HEK293 (cell line): ENCODE measurements at regions not wholly inside any gene's neighbourhood (a gene's known extent, or its start where the extent isn't known, plus 50 kb on each side); places are given as distances from the start of the nearest gene placed in this dataset.
A peak's percentile ranks its signal among the peaks of the same experiment; 100 is the strongest.

Source experiments
- CTCF ChIA-PET: fragments of 350-600 bp; formaldehyde crosslinking; extraction: SDS; loops from one replicate; lab custom pipeline; 2021; ENCODE audit warnings: antibody characterized with exemption; lab: Yijun Ruan, JAX
- POLR2A ChIA-PET: fragments of 300-600 bp; formaldehyde crosslinking; extraction: SDS; loops from one replicate; lab custom pipeline; 2020; ENCODE audit warnings: antibody characterized with exemption, inconsistent platforms; lab: Yijun Ruan, JAX
- H3K27ac ChIP-seq: fragments of 200-500 bp; sonication (Bioruptor generic); 2 replicates; pipeline ENCODE4 v1.5.1; 2014; ENCODE audit warnings: low read depth, low read length, control low read depth, inconsistent platforms; ENCODE audit errors: extremely low read depth
- H3K36me3 ChIP-seq, 2 experiments: fragments of 200-500 bp in 1 of 2; sonication (Bioruptor generic) in 1 of 2; 1 replicate in 1 of 2; 2 replicates in 1 of 2; pipeline ENCODE4 v1.5.1; 2014 to 2017; ENCODE audit warnings: inconsistent platforms in 2 of 2, low read length in 2 of 2; ENCODE audit not compliant: control insufficient read depth in 2 of 2, insufficient read depth in 1 of 2
- H3K4me1 ChIP-seq: fragments of 200-500 bp; sonication (Bioruptor generic); 2 replicates; pipeline ENCODE4 v1.5.1; 2014; ENCODE audit warnings: mild to moderate bottlenecking, low read length, inconsistent platforms; ENCODE audit not compliant: control insufficient read depth, insufficient read depth
- H3K4me3 ChIP-seq: 2 replicates; pipeline ENCODE4 v1.5.1; 2011; ENCODE audit warnings: low read depth, mild to moderate bottlenecking, control low read depth, low read length, moderate library complexity
- H3K9me3 ChIP-seq: fragments of 200-500 bp; sonication (Bioruptor generic); 2 replicates; pipeline ENCODE4 v1.5.1; 2014; ENCODE audit warnings: low read depth, low read length, inconsistent platforms; ENCODE audit not compliant: control insufficient read depth, insufficient read depth
- GLI2 ChIP-seq: fragments of 450-650 bp; formaldehyde crosslinking; IDR thresholded peaks from 2 replicates; pipeline ENCODE4; 2017; ENCODE audit warnings: missing biosample characterization, missing genetic modification characterization, low read depth, borderline replicate concordance
- TCF7L2 ChIP-seq: IDR thresholded peaks from 2 replicates; pipeline ENCODE4 v1.6.1; 2011; ENCODE audit warnings: low read depth, mild to moderate bottlenecking, inconsistent platforms, low read length, moderate library complexity, borderline replicate concordance
- ZIC2 ChIP-seq: fragments of 450-650 bp; formaldehyde crosslinking; IDR thresholded peaks from 2 replicates; pipeline ENCODE4 v1.5.1; 2016; ENCODE audit warnings: missing biosample characterization, missing genetic modification characterization
- ZNF600 ChIP-seq: fragments of 450-650 bp; formaldehyde crosslinking; IDR thresholded peaks from 2 replicates; pipeline ENCODE4 v1.5.1; 2016; ENCODE audit warnings: missing biosample characterization, missing genetic modification characterization
- ZNF660 ChIP-seq: fragments of 450-650 bp; IDR thresholded peaks from 2 replicates; pipeline ENCODE4 v1.5.1; 2018; ENCODE audit warnings: missing biosample characterization, mild to moderate bottlenecking, missing genetic modification characterization
- ZNF785 ChIP-seq: fragments of 450-650 bp; formaldehyde crosslinking; IDR thresholded peaks from 2 replicates; pipeline ENCODE4 v1.5.1; 2016; ENCODE audit warnings: missing biosample characterization, missing genetic modification characterization
- TF ChIP-seq, protein P1 (sequence below): fragments of 450-650 bp; formaldehyde crosslinking; IDR thresholded peaks from 2 replicates; pipeline ENCODE4 v1.5.1; 2016; ENCODE audit warnings: missing biosample characterization, missing genetic modification characterization, borderline replicate concordance
- TF ChIP-seq, protein P2 (sequence below): sonication (generic); formaldehyde crosslinking; IDR thresholded peaks from 2 replicates; pipeline ENCODE4 v1.8.1; 2022; ENCODE audit warnings: mild to moderate bottlenecking, moderate library complexity, missing genetic modification reagents
- TF ChIP-seq, protein P3 (sequence below): fragments of 450-650 bp; formaldehyde crosslinking; IDR thresholded peaks from 2 replicates; pipeline ENCODE4 v1.5.1; 2016; ENCODE audit warnings: missing biosample characterization, missing genetic modification characterization

DNA sequence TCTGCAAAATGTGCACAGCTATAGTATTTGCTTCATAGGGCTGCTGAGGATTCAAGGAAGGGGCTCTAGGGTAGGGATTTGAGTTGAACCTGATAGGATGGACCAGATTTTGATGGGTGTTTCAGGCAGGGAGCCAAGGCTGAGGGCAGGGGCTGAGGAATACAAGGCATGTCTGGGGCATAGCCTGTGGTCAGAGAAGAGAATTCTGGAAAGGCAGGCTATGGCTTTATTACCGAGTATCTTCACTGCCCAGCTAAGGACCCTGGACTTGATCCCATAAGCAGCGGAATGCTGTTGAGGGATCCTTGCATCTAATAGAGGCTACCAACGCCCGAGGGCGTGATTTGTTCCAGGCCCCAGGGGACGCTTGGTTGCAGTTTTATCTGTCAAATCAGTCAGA, 193.0 kb upstream of the TLE3 start:
- Histone ChIP-seq H3K27ac (no peak overlapping the region), H3K9me3 (no peaks in the 10 kb centered on the region), H3K4me3 (no peak overlapping the region), H3K36me3 (no peaks in the 10 kb centered on the region), H3K4me1 (no peaks in the 10 kb centered on the region)
- ChIA-PET POLR2A (interaction anchor here (0.9 kb wide), 1 partner anchor 56 kb away, joined by 3 read pairs; no protein-coding TSS in a partner anchor), CTCF (no interaction called here)
- TF ChIP-seq ZNF660 (tag by site-specific recombination): no peak
- TF ChIP-seq ZIC2: no peak

DNA sequence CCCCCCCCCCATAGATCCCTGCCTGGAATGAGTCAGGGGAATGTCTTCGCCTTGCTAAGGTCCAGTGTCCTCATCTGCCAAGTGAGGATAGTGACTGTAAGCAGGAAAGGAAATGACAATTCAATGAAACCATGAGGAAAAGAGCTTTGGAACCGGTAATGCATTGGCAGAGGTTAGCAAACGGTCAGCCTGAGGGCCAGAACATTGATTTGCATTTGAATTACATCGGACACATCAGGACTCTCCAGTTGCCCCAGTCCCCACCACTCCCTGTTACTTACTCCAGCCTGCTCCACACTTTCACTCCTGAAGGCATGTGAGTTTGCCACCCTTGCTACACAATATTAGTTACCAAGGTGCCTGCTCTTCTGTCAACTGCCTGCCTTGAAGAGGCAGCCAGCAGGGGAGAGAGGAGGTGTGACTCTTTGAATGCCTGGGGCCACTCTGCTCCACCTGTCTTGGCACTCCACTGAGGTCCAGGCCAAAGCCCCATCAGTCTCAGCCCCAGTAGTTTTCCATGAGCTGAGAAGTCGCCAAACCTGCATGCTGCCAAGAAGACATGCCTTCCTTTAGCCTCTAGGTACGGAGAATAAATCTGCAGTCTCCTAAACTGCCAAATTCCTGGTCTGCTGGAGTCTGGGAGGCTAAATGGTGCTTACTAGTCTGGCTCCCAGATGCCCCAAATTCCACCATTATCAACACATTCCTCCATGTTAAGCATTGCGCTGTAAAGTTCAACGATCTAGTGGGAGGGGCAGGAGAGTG, 191.7 kb upstream of the TLE3 start:
- no peak overlapping the region for H3K27ac ChIP-seq
- TF ChIP-seq, protein P1, sequence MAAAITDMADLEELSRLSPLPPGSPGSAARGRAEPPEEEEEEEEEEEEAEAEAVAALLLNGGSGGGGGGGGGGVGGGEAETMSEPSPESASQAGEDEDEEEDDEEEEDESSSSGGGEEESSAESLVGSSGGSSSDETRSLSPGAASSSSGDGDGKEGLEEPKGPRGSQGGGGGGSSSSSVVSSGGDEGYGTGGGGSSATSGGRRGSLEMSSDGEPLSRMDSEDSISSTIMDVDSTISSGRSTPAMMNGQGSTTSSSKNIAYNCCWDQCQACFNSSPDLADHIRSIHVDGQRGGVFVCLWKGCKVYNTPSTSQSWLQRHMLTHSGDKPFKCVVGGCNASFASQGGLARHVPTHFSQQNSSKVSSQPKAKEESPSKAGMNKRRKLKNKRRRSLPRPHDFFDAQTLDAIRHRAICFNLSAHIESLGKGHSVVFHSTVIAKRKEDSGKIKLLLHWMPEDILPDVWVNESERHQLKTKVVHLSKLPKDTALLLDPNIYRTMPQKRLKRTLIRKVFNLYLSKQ (tag by site-specific recombination): no peak
- TF ChIP-seq GLI2 (tag by site-specific recombination): no peak
- TF ChIP-seq, all 188 proteins: peak for 0
- no peak overlapping the region for H3K4me3 ChIP-seq
- ChIA-PET POLR2A (no interaction called here), CTCF (no interaction called here)
- no peaks in the 10 kb centered on the region for H3K9me3 ChIP-seq
- 0 out of 2 replicates have a peak, but pooled peaks cover 3% of the 10 kb centered on the region for H3K4me1 ChIP-seq
- no peaks in the 10 kb centered on the region for H3K36me3 ChIP-seq

DNA sequence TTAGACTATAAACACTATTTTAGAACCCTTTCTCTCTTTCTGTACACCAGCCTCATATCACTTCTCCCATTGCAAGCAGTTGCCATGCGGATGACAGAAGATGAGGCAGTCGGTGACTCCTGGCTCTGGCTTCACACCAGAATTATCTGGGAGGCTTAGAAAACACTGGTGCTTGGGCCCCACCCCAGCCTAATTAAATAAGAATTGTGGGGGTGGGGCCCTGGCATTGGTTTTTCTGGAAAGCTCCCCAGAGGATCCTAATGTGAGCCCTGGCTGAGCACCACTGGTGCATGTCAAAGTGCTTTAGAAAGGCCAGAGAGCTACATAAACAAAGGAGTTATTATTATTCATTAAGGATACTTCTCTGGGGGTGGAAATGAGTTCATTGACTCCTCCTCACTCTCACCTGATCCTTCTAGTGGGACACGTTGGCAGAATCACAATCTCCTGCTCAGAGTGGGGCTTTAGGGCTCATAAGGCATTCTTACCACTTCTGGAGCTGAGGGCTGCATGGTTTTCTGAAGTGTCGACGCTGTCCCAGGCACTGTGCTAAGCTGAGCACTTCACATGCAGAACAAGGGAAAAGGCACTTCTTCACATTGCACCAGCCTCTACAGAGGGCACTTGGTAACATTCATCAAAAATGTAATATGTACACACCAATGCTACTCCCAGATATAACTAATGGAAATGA, 188.5 kb upstream of the TLE3 start:
- no peaks in the 10 kb centered on the region for H3K9me3 ChIP-seq
- CTCF ChIA-PET: interaction anchor here (0.6 to 1.6 kb wide), 8 partner anchors 12 to 695 kb away, joined by 3 to 6 read pairs (median 4); no protein-coding TSS in a partner anchor
- no peaks in the 10 kb centered on the region for H3K36me3 ChIP-seq
- TF ChIP-seq, protein P2, sequence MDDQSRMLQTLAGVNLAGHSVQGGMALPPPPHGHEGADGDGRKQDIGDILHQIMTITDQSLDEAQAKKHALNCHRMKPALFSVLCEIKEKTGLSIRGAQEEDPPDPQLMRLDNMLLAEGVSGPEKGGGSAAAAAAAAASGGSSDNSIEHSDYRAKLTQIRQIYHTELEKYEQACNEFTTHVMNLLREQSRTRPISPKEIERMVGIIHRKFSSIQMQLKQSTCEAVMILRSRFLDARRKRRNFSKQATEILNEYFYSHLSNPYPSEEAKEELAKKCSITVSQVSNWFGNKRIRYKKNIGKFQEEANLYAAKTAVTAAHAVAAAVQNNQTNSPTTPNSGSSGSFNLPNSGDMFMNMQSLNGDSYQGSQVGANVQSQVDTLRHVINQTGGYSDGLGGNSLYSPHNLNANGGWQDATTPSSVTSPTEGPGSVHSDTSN (CRISPR knock-in tag): no peak
- TF ChIP-seq ZNF600 (tag by site-specific recombination): no peak
- no peak for TF ChIP-seq ZNF785 (tag by site-specific recombination)
- TF ChIP-seq, protein P3, sequence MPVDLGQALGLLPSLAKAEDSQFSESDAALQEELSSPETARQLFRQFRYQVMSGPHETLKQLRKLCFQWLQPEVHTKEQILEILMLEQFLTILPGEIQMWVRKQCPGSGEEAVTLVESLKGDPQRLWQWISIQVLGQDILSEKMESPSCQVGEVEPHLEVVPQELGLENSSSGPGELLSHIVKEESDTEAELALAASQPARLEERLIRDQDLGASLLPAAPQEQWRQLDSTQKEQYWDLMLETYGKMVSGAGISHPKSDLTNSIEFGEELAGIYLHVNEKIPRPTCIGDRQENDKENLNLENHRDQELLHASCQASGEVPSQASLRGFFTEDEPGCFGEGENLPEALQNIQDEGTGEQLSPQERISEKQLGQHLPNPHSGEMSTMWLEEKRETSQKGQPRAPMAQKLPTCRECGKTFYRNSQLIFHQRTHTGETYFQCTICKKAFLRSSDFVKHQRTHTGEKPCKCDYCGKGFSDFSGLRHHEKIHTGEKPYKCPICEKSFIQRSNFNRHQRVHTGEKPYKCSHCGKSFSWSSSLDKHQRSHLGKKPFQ (tag by site-specific recombination): 0 out of 2 replicates have a peak, but pooled peaks have one; percentile 17
- no peak for TF ChIP-seq TCF7L2
- H3K4me1 ChIP-seq: 0 out of 2 replicates have a peak, but pooled peaks cover 3% of the 10 kb centered on the region
- H3K4me3 ChIP-seq: no peak overlapping the region
- no peak overlapping the region for H3K27ac ChIP-seq
- POLR2A ChIA-PET: interaction anchor here (0.7 to 1.7 kb wide), 2 partner anchors 15 to 31 kb away, joined by 3 read pairs; no protein-coding TSS in a partner anchor
